Left renal cortex interstitium (tissue), 4 donors: ENCODE measurements at regions not wholly inside any gene's neighbourhood (a gene's known extent, or its start where the extent isn't known, plus 50 kb on each side); places are given as distances from the start of the nearest gene placed in this dataset.
"Not testable (repeated sequence)": the region's sequence is repeated elsewhere in the genome, so short reads cannot be mapped to it uniquely, and the experiment has no call there.

ENCODE experiments used
- DNase-seq, 4 donors: peaks; one replicate each; pipeline ENCODE4 v3.0.0-alpha.2; 2013; ENCODE audit warnings: low read depth in 4 of 4, low spot score in 2 of 4, missing footprints in 1 of 4

GRCh38 chr4:38406243-38406642 lies 257.8 kb upstream of the KLF3 start:
- DNase-seq, result no peak

DNA sequence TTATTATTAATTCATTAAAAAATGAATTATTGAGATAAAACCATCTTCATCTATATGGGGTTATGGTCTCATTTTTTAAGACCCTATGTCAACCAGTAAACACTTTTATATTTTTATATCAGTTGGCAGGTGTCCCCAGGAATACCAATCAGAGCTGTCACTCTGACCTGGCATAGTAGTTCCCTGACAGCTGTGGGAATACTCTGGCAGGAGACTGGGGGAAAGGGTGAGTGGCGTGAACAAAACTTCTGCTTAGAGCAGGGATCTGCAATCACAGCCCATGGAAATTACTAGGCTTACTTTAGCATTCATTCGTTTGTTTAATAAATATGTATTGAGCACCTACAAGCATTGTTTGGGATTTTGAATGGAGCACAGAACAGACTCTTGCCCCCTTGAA lies 254.1 kb upstream of the KLF3 start:
- DNase-seq, result no peak

GRCh38 chr4:38411092-38411491 lies 252.9 kb upstream of the KLF3 start:
- DNase-seq, result no peak

GRCh38 chr4:38411981-38412536 lies 251.9 kb upstream of the KLF3 start:
- no peak for DNase-seq

- DNase-seq, result no peak
Observed at GRCh38 chr4:38413524-38414341, 250.3 kb upstream of the KLF3 start.

- no peak for DNase-seq
Observed at GRCh38 chr4:38414410-38414809, 249.6 kb upstream of the KLF3 start.

DNA sequence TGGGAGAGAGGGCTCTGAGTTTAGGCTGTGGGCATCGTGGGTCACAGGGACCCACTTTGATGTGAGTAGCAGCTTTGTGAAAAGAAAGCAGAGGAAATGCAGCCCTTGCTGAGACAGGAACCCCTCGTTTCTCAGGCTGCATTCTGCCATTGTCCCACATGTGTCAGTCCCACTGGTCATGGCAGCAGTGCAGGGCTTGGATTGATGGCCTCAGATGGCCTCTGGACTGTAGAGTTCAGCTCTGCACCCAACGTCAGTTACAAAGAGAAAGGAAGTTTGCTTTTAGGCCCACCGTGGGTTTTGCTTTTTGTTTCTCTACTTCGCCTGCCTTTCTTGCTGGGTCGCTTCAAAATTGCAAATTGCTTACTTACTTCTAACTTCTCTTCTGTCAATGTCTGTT lies 248.3 kb upstream of the KLF3 start:
- no peak for DNase-seq

DNA sequence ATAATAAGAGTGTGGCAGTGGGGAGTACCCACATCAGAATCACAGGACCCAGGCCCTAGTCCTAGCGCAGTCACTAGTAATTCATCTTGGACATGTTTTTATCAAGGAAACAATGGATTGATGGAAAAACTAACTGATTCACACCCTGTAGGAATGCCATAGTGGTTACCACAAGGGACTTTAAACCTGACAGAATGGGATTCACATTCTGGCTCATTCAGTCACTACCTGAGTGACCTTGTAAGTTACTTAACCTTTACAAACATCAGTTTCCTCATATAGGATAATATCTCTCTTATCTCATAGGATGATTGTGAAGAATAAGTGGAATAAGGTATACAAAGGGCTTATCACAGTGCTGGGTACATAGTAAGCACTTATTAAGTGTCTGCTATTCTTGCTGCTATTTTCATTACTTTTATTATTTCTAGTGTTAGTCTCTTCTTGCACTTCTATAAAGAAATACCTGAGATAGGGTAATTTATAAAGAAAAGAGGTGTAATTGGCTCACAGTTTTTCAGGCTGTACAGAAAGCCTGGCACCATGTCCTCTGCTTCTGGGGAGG lies 247.5 kb upstream of the KLF3 start:
- no peak for DNase-seq

DNA sequence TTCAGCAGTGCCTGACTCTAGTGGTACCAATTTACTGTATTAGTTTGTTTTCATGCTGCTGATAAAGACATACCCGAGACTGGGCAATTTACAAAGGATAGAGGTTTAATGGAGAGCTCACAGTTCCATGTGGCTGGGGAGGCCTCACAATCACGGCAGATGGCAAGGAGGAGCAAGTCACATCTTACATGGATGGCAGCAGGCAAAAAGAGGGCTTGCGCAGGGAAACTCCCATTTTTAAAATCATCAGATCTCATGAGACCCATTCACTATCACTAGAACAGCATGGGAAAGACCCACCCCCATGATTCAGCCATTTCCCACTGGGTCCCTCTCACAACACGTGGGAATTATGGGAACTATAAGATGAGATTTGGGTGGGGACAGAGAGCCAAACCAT lies 243.7 kb upstream of the KLF3 start:
- DNase-seq, result not testable (repeated sequence)

DNA sequence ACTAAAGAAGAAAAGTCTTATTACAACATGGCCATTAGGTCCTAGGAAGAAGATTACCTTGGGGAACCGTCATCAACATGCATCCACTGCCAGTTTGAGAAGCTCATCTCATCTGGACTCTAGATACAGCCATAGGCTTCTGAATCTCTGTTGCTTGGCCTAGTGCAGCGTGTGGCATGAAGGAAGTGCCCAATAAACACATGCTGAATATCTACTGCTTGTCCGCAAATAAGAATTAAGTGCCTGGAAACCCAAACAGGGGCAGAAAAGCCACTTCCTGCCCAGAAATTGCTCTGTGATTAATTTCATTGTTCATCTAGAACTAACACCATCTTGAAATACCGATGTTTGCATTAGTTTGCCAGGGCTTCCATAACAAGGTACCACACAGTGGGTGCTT lies 241.1 kb upstream of the KLF3 start:
- no peak for DNase-seq

- DNase-seq, result no peak
Observed at GRCh38 chr4:38424151-38424871, 239.7 kb upstream of the KLF3 start.

DNA sequence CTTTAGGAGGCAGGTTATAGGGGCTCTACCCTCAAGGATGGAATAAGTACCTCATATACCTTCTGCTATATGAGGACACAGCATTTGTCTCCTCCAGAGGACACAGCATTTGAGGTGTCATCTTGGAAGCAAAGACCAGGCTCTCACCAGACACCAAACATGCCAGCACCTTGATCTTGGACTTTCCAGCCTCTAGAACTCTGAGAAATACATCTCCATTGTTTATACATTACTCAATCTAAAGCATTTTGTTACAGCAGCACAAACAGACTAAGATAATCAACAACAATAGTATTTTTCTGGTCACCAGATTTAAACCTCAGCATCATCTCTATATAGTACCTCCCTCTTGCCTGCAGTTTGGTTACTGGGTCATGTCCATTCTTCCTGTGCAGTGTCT lies 237.5 kb upstream of the KLF3 start:
- DNase-seq, result no peak

DNA sequence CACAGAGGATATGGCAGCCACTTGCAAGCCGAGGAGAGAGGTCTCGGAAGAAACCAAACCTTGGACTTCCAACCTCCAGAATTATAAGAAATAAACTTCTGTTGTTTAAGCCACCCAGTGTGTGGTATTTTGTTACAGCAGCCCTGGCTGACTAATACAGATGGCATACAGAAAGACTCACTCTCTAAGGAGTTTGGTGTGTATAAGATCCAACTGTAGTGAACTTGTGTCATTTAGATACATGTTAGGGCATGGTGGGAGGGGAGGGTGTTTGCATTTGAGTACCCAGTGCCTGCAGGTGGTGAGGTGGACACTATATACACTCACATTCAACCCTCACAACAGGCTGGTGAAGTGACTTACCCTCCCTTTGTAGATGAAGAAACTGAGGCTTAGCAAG lies 233.2 kb upstream of the KLF3 start:
- no peak for DNase-seq

- DNase-seq, result no peak
Observed at GRCh38 chr4:38442073-38442788, 221.8 kb upstream of the KLF3 start.

GRCh38 chr4:38449506-38450174 lies 214.4 kb upstream of the KLF3 start:
- DNase-seq, result no peak

GRCh38 chr4:38452009-38452408 lies 212.0 kb upstream of the KLF3 start:
- no peak for DNase-seq

- no peak for DNase-seq
Observed at GRCh38 chr4:38452542-38452941, 211.5 kb upstream of the KLF3 start.

DNA sequence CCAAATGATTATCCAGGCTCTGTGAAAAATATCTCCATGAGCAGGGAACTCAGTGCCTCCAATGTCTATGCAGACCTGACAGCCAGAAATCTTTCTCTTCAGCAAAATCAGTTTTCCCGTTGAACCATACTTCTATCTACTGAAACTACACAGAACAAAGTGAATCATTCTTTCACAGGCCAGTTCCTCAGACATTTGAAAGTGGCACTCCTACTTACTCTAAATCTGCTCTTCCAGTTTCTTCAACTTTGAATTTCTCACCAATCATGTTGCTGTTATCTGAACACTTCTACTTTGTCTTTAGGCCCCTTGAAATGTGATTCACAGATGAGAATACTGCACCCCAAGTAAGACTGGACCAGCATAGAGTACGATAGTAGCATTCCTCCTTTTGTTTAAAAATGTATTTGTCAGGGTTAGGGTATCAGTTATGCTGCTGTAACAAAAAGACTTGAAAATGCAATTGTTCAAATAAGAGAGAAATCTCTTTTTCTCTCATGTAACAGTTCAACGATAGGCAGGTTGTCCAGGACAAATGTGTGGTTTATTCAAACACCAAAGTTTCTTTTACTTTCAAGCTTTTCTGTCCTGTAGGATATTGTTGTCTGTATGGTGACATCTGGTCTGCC lies 210.6 kb upstream of the KLF3 start:
- no peak for DNase-seq

DNA sequence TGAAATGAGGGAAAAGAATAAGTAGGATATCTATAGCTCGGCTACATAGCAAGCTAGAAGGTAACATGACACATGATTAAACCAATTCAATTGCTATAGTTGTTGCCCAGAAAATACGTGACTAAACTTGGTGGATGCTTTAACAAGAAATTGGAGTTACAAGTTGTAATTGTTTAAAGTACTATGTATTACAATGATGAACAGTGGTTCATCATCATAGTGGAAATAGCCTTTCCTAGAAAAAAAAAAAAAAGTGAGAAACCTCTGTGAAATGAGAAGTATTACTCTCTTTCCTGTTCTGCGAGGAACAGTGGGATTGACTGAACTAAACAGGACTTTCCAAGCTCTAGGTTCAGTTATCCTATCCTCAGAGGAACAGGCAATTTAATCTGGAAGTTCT lies 209.7 kb upstream of the KLF3 start:
- no peak for DNase-seq
